Mesenteric fat pad (tissue), 1 donor: ENCODE measurements at regions not wholly inside any gene's neighbourhood (a gene's known extent, or its start where the extent isn't known, plus 50 kb on each side); places are given as distances from the start of the nearest gene placed in this dataset.

ENCODE experiments used
- DNase-seq: peaks from one replicate; pipeline ENCODE4 v3.0.0-alpha.2; 2020; ENCODE audit warnings: low spot score
- donor health status: DM: yes; HTN: yes; CAD: no.

- DNase-seq = no peak
These were observed 50.4 kb upstream of the ENPP7 start for GRCh38 chr17:79680318-79680695.

- no peak for DNase-seq
These were observed 51.0 kb upstream of the ENPP7 start for GRCh38 chr17:79679631-79680317.

- DNase-seq = no peak
These were observed 51.9 kb upstream of the ENPP7 start for GRCh38 chr17:79678736-79679255.

- no peak for DNase-seq
These were observed 52.5 kb upstream of the ENPP7 start for GRCh38 chr17:79678091-79678735.

GRCh38 chr17:79677646-79678045, 53.1 kb upstream of the ENPP7 start:
- DNase-seq = no peak

GRCh38 chr17:79676796-79677195, 53.9 kb upstream of the ENPP7 start:
- no peak for DNase-seq

GRCh38 chr17:79675413-79675725, 55.4 kb upstream of the ENPP7 start:
- no peak for DNase-seq

GRCh38 chr17:79674506-79675412, 56.0 kb upstream of the ENPP7 start:
- no peak for DNase-seq

- DNase-seq = no peak
These were observed 57.2 kb upstream of the ENPP7 start for GRCh38 chr17:79673517-79673916.

GRCh38 chr17:79672496-79672895, 58.2 kb upstream of the ENPP7 start:
- DNase-seq = no peak

- no peak for DNase-seq
These were observed 59.6 kb upstream of the ENPP7 start for GRCh38 chr17:79671085-79671694.

GRCh38 chr17:79670537-79671084, 59.8 kb upstream of the RBFOX3 start:
- no peak for DNase-seq

- no peak for DNase-seq
These were observed 59.0 kb upstream of the RBFOX3 start for GRCh38 chr17:79669861-79670260.

- peak; percentile 79 for DNase-seq
These were observed 57.7 kb upstream of the RBFOX3 start for GRCh38 chr17:79668344-79669250.

GRCh38 chr17:79667746-79668145, 56.9 kb upstream of the RBFOX3 start:
- DNase-seq = no peak

- peak; percentile 74 for DNase-seq
These were observed 56.4 kb upstream of the RBFOX3 start for GRCh38 chr17:79667121-79667715.

GRCh38 chr17:79666111-79666510, 55.3 kb upstream of the RBFOX3 start:
- peak; percentile 43 for DNase-seq

- peak; percentile 83 for DNase-seq
These were observed 54.3 kb upstream of the RBFOX3 start for GRCh38 chr17:79664930-79665737.
